ENCODE measurements at regions not wholly inside any gene's neighbourhood (a gene's known extent, or its start where the extent isn't known, plus 50 kb on each side); places are given as distances from the start of the nearest gene placed in this dataset.

- no peak for TF ChIP-seq EZH2 (IDR thresholded peaks at IDR 0.05; ENCODE audit: insufficient read depth, poor library complexity, severe bottlenecking)
- no peak for TF ChIP-seq EZH2phosphoT487 (IDR thresholded peaks at IDR 0.05; ENCODE audit: insufficient read depth, low read depth)
- no peak for DNase-seq
- Histone ChIP-seq H3K4me2 (ENCODE audit: unreplicated experiment) (no peak overlapping the region), H3K36me3 (ENCODE audit: low read depth) (no peaks in the 10 kb centered on the region), H3K9ac (no peak overlapping the region), H4K20me1 (ENCODE audit: insufficient read depth) (no peaks in the 10 kb centered on the region), H3K27me3 (replicated peaks; ENCODE audit: insufficient read depth) (no peaks in the 10 kb centered on the region), H3K27ac (no peak overlapping the region), H3K4me3 (no peak overlapping the region), H2AFZ (no peak overlapping the region), H3K4me1 (ENCODE audit: insufficient read depth) (no peaks in the 10 kb centered on the region), H3K9me3 (ENCODE audit: low read depth) (no peaks in the 10 kb centered on the region), H3K79me2 (ENCODE audit: insufficient read depth) (no peaks in the 10 kb centered on the region), H3K9me2 (ENCODE audit: insufficient read depth) (no peaks in the 10 kb centered on the region), H3F3A (ENCODE audit: insufficient read depth) (no peaks in the 10 kb centered on the region)
- 86 to 95% methylated on average over 1 of the region's 1 CpG for WGBS, 2 experiments (ENCODE audit: low coverage in 1 of 2, low lambda C conversion rate in 2 of 2, missing lambda C conversion rate in 2 of 2)
- in situ Hi-C loops (cut with MboI) = no loop called here
Measured at GRCh38 chr4:44914223-44914622, 187.9 kb upstream of the GNPDA2 start.

- no peaks in the 10 kb centered on the region for H3K4me1 ChIP-seq (ENCODE audit: insufficient read depth)
- in situ Hi-C loops (cut with MboI) = no loop called here
- H2AFZ ChIP-seq = no peak overlapping the region
- H3K9me2 ChIP-seq (ENCODE audit: insufficient read depth) = no peaks in the 10 kb centered on the region
- no peak overlapping the region for H3K4me3 ChIP-seq
- H3K36me3 ChIP-seq (ENCODE audit: low read depth) = no peaks in the 10 kb centered on the region
- no peaks in the 10 kb centered on the region for H3K9me3 ChIP-seq (ENCODE audit: low read depth)
- WGBS, 2 experiments (ENCODE audit: low coverage in 1 of 2, low lambda C conversion rate in 2 of 2, missing lambda C conversion rate in 2 of 2) = 5 to 9% methylated on average over 3 of the region's 3 CpGs
- no peaks in the 10 kb centered on the region for H3K79me2 ChIP-seq (ENCODE audit: insufficient read depth)
- H4K20me1 ChIP-seq (ENCODE audit: insufficient read depth) = no peaks in the 10 kb centered on the region
- TF ChIP-seq EZH2 (IDR thresholded peaks at IDR 0.05; ENCODE audit: insufficient read depth, poor library complexity, severe bottlenecking) = no peak
- H3K4me2 ChIP-seq (ENCODE audit: unreplicated experiment) = no peak overlapping the region
- no peaks in the 10 kb centered on the region for H3F3A ChIP-seq (ENCODE audit: insufficient read depth)
- DNase-seq = no peak
- H3K9ac ChIP-seq = no peak overlapping the region
- H3K27ac ChIP-seq = no peak overlapping the region
- H3K27me3 ChIP-seq (replicated peaks; ENCODE audit: insufficient read depth) = no peaks in the 10 kb centered on the region
Measured at GRCh38 chr4:44912980-44913379, 186.6 kb upstream of the GNPDA2 start.

GRCh38 chr4:44908565-44908964, 182.2 kb upstream of the GNPDA2 start:
- no peaks in the 10 kb centered on the region for H3F3A ChIP-seq (ENCODE audit: insufficient read depth)
- no peak overlapping the region for H3K4me2 ChIP-seq (ENCODE audit: unreplicated experiment)
- no peaks in the 10 kb centered on the region for H3K4me1 ChIP-seq (ENCODE audit: insufficient read depth)
- WGBS, 2 experiments (ENCODE audit: low coverage in 1 of 2, low lambda C conversion rate in 2 of 2, missing lambda C conversion rate in 2 of 2) = 65 to 76% methylated on average over 1 of the region's 1 CpG
- in situ Hi-C loops (cut with MboI) = no loop called here
- no peaks in the 10 kb centered on the region for H3K36me3 ChIP-seq (ENCODE audit: low read depth)
- H4K20me1 ChIP-seq (ENCODE audit: insufficient read depth) = no peaks in the 10 kb centered on the region
- H3K27me3 ChIP-seq (replicated peaks; ENCODE audit: insufficient read depth) = no peaks in the 10 kb centered on the region
- no peak overlapping the region for H2AFZ ChIP-seq
- no peak for DNase-seq
- no peaks in the 10 kb centered on the region for H3K9me3 ChIP-seq (ENCODE audit: low read depth)
- no peaks in the 10 kb centered on the region for H3K79me2 ChIP-seq (ENCODE audit: insufficient read depth)
- H3K4me3 ChIP-seq = no peak overlapping the region
- no peak overlapping the region for H3K27ac ChIP-seq
- no peak overlapping the region for H3K9ac ChIP-seq
- H3K9me2 ChIP-seq (ENCODE audit: insufficient read depth) = no peaks in the 10 kb centered on the region
- no peak for TF ChIP-seq EZH2phosphoT487 (IDR thresholded peaks at IDR 0.05; ENCODE audit: insufficient read depth, low read depth)
- TF ChIP-seq EZH2 (IDR thresholded peaks at IDR 0.05; ENCODE audit: insufficient read depth, poor library complexity, severe bottlenecking) = no peak

GRCh38 chr4:44872246-44872645, 145.9 kb upstream of the GNPDA2 start:
- Histone ChIP-seq H2AFZ (no peak overlapping the region), H3K9ac (no peak overlapping the region), H3K4me3 (no peak overlapping the region), H3K79me2 (ENCODE audit: insufficient read depth) (no peaks in the 10 kb centered on the region), H3K27me3 (replicated peaks; ENCODE audit: insufficient read depth) (no peaks in the 10 kb centered on the region), H3K27ac (no peak overlapping the region), H3K4me2 (ENCODE audit: unreplicated experiment) (no peak overlapping the region), H3K9me2 (ENCODE audit: insufficient read depth) (no peaks in the 10 kb centered on the region), H3K36me3 (ENCODE audit: low read depth) (no peaks in the 10 kb centered on the region), H3K4me1 (ENCODE audit: insufficient read depth) (no peaks in the 10 kb centered on the region), H3F3A (ENCODE audit: insufficient read depth) (no peaks in the 10 kb centered on the region), H4K20me1 (ENCODE audit: insufficient read depth) (no peaks in the 10 kb centered on the region), H3K9me3 (ENCODE audit: low read depth) (no peaks in the 10 kb centered on the region)
- DNase-seq = no peak
- TF ChIP-seq EZH2phosphoT487 (IDR thresholded peaks at IDR 0.05; ENCODE audit: insufficient read depth, low read depth) (no peak), EZH2 (IDR thresholded peaks at IDR 0.05; ENCODE audit: insufficient read depth, poor library complexity, severe bottlenecking) (no peak)
- in situ Hi-C loops (cut with MboI) = no loop called here

- in situ Hi-C loops (cut with MboI) = no loop called here
- WGBS, 2 experiments (ENCODE audit: low coverage in 1 of 2, low lambda C conversion rate in 2 of 2, missing lambda C conversion rate in 2 of 2) = 56 to 57% methylated on average over 4 of the region's 4 CpGs
- no peak for DNase-seq
- H3K36me3 ChIP-seq (ENCODE audit: low read depth) = no peaks in the 10 kb centered on the region
- H4K20me1 ChIP-seq (ENCODE audit: insufficient read depth) = no peaks in the 10 kb centered on the region
- H3K27me3 ChIP-seq (replicated peaks; ENCODE audit: insufficient read depth) = no peaks in the 10 kb centered on the region
- H2AFZ ChIP-seq = no peak overlapping the region
- H3K9me2 ChIP-seq (ENCODE audit: insufficient read depth) = no peaks in the 10 kb centered on the region
- no peaks in the 10 kb centered on the region for H3K4me1 ChIP-seq (ENCODE audit: insufficient read depth)
- no peak overlapping the region for H3K4me3 ChIP-seq
- H3F3A ChIP-seq (ENCODE audit: insufficient read depth) = no peaks in the 10 kb centered on the region
- no peaks in the 10 kb centered on the region for H3K79me2 ChIP-seq (ENCODE audit: insufficient read depth)
- no peaks in the 10 kb centered on the region for H3K9me3 ChIP-seq (ENCODE audit: low read depth)
- H3K27ac ChIP-seq = no peak overlapping the region
- H3K9ac ChIP-seq = no peak overlapping the region
- no peak overlapping the region for H3K4me2 ChIP-seq (ENCODE audit: unreplicated experiment)
- TF ChIP-seq EZH2 (IDR thresholded peaks at IDR 0.05; ENCODE audit: insufficient read depth, poor library complexity, severe bottlenecking) = no peak
- TF ChIP-seq EZH2phosphoT487 (IDR thresholded peaks at IDR 0.05; ENCODE audit: insufficient read depth, low read depth) = no peak
Measured at GRCh38 chr4:44871133-44871532, 144.8 kb upstream of the GNPDA2 start.
